ENCODE measurements at regions not wholly inside any gene's neighbourhood (a gene's known extent, or its start where the extent isn't known, plus 50 kb on each side); places are given as distances from the start of the nearest gene placed in this dataset.
A peak's percentile ranks its signal among the peaks of the same experiment; 100 is the strongest.
"Not testable (repeated sequence)": the region's sequence is repeated elsewhere in the genome, so short reads cannot be mapped to it uniquely, and the experiment has no call there.

- peaks cover 20% of the 10 kb centered on the region for H3F3A ChIP-seq (ENCODE audit: insufficient read depth)
- H3K9ac ChIP-seq; H3K79me2 ChIP-seq (ENCODE audit: insufficient read depth); H3K9me2 ChIP-seq (ENCODE audit: insufficient read depth); H3K27me3 ChIP-seq (replicated peaks; ENCODE audit: insufficient read depth); H3K9me3 ChIP-seq (ENCODE audit: low read depth); H3K27ac ChIP-seq; H2AFZ ChIP-seq; H3K4me3 ChIP-seq; H4K20me1 ChIP-seq (ENCODE audit: insufficient read depth); H3K4me2 ChIP-seq (ENCODE audit: unreplicated experiment); H3K4me1 ChIP-seq (ENCODE audit: insufficient read depth); in situ Hi-C loops (cut with MboI); DNase-seq; H3K36me3 ChIP-seq (ENCODE audit: low read depth): not testable (repeated sequence)
- WGBS, 2 experiments (ENCODE audit: low coverage in 1 of 2, low lambda C conversion rate in 2 of 2, missing lambda C conversion rate in 2 of 2): 92 to 97% methylated on average over 4 to 11 of the region's 11 CpGs
Observed at GRCh38 chr3:195962222-195962621, 53.9 kb upstream of the TNK2 start.

GRCh38 chr3:195960971-195961775 is 52.8 kb upstream of the TNK2 start:
- H3K79me2 ChIP-seq (ENCODE audit: insufficient read depth); H3K9ac ChIP-seq; H3K27me3 ChIP-seq (replicated peaks; ENCODE audit: insufficient read depth); H4K20me1 ChIP-seq (ENCODE audit: insufficient read depth); H3K4me3 ChIP-seq; H3K4me1 ChIP-seq (ENCODE audit: insufficient read depth); H3K36me3 ChIP-seq (ENCODE audit: low read depth); H2AFZ ChIP-seq; H3K9me2 ChIP-seq (ENCODE audit: insufficient read depth); H3K9me3 ChIP-seq (ENCODE audit: low read depth); H3K4me2 ChIP-seq (ENCODE audit: unreplicated experiment); H3K27ac ChIP-seq; in situ Hi-C loops (cut with MboI): not testable (repeated sequence)
- peaks cover 20% of the 10 kb centered on the region for H3F3A ChIP-seq (ENCODE audit: insufficient read depth)
- WGBS, 2 experiments (ENCODE audit: low coverage in 1 of 2, low lambda C conversion rate in 2 of 2, missing lambda C conversion rate in 2 of 2): 95 to 97% methylated on average over 12 to 26 of the region's 26 CpGs
- peak; percentile 47 for DNase-seq

GRCh38 chr3:195960164-195960563 is 51.8 kb upstream of the TNK2 start:
- H3K27me3 ChIP-seq (replicated peaks; ENCODE audit: insufficient read depth); H3K9me3 ChIP-seq (ENCODE audit: low read depth); H3K9me2 ChIP-seq (ENCODE audit: insufficient read depth); H3K36me3 ChIP-seq (ENCODE audit: low read depth); H3K9ac ChIP-seq; H3K4me2 ChIP-seq (ENCODE audit: unreplicated experiment); in situ Hi-C loops (cut with MboI); H4K20me1 ChIP-seq (ENCODE audit: insufficient read depth); H3K4me3 ChIP-seq; DNase-seq; H2AFZ ChIP-seq; H3K27ac ChIP-seq; H3K4me1 ChIP-seq (ENCODE audit: insufficient read depth); H3K79me2 ChIP-seq (ENCODE audit: insufficient read depth): not testable (repeated sequence)
- WGBS, 2 experiments (ENCODE audit: low coverage in 1 of 2, low lambda C conversion rate in 2 of 2, missing lambda C conversion rate in 2 of 2): 72 to 76% methylated on average over 2 of the region's 2 CpGs
- H3F3A ChIP-seq (ENCODE audit: insufficient read depth): peaks cover 26% of the 10 kb centered on the region

- in situ Hi-C loops (cut with MboI): not testable (repeated sequence)
- 74 to 78% methylated on average over 6 to 7 of the region's 15 CpGs for WGBS, 2 experiments (ENCODE audit: low coverage in 1 of 2, low lambda C conversion rate in 2 of 2, missing lambda C conversion rate in 2 of 2)
Observed at GRCh38 chr3:195959367-195960157, 51.2 kb upstream of the TNK2 start.

GRCh38 chr3:195958736-195959135 is 50.4 kb upstream of the TNK2 start:
- H3K4me3 ChIP-seq; H4K20me1 ChIP-seq (ENCODE audit: insufficient read depth); H3K4me1 ChIP-seq (ENCODE audit: insufficient read depth); H3K9ac ChIP-seq; H3K9me3 ChIP-seq (ENCODE audit: low read depth); H3K36me3 ChIP-seq (ENCODE audit: low read depth); H3K79me2 ChIP-seq (ENCODE audit: insufficient read depth); H2AFZ ChIP-seq; H3K27me3 ChIP-seq (replicated peaks; ENCODE audit: insufficient read depth); H3K9me2 ChIP-seq (ENCODE audit: insufficient read depth); H3K27ac ChIP-seq; DNase-seq; in situ Hi-C loops (cut with MboI); H3K4me2 ChIP-seq (ENCODE audit: unreplicated experiment): not testable (repeated sequence)
- peaks cover 26% of the 10 kb centered on the region for H3F3A ChIP-seq (ENCODE audit: insufficient read depth)
- 83 to 84% methylated on average over 8 to 11 of the region's 11 CpGs for WGBS, 2 experiments (ENCODE audit: low coverage in 1 of 2, low lambda C conversion rate in 2 of 2, missing lambda C conversion rate in 2 of 2)

More at GRCh38 chr3:195959367-195960157, 51.2 kb upstream of the TNK2 start:
- not testable (repeated sequence) for H3K4me1 ChIP-seq (ENCODE audit: insufficient read depth); DNase-seq; H3K9me2 ChIP-seq (ENCODE audit: insufficient read depth); H3K9me3 ChIP-seq (ENCODE audit: low read depth); H2AFZ ChIP-seq; H4K20me1 ChIP-seq (ENCODE audit: insufficient read depth); H3K27me3 ChIP-seq (replicated peaks; ENCODE audit: insufficient read depth); H3K4me3 ChIP-seq; H3K36me3 ChIP-seq (ENCODE audit: low read depth); H3K79me2 ChIP-seq (ENCODE audit: insufficient read depth); H3K9ac ChIP-seq; H3K27ac ChIP-seq; H3K4me2 ChIP-seq (ENCODE audit: unreplicated experiment)
- H3F3A ChIP-seq (ENCODE audit: insufficient read depth): peaks cover 26% of the 10 kb centered on the region
